ENCODE measurements at regions not wholly inside any gene's neighbourhood (a gene's known extent, or its start where the extent isn't known, plus 50 kb on each side); places are given as distances from the start of the nearest gene placed in this dataset.
"Not testable (repeated sequence)": the region's sequence is repeated elsewhere in the genome, so short reads cannot be mapped to it uniquely, and the experiment has no call there.

GRCh38 chr14:104398656-104399055 is 180.9 kb upstream of the C14orf180 start:
- no peak for DNase-seq (ENCODE audit: low read depth)

GRCh38 chr14:104399432-104400155 is 180.0 kb upstream of the C14orf180 start:
- DNase-seq (ENCODE audit: low read depth): no peak

- DNase-seq (ENCODE audit: low read depth): no peak
These were observed 179.2 kb upstream of the C14orf180 start for GRCh38 chr14:104400355-104400754.

- no peak for DNase-seq (ENCODE audit: low read depth)
These were observed 177.8 kb upstream of the C14orf180 start for GRCh38 chr14:104401785-104402184.

GRCh38 chr14:104402303-104402702 is 177.3 kb upstream of the C14orf180 start:
- not testable (repeated sequence) for DNase-seq (ENCODE audit: low read depth)

- no peak for DNase-seq (ENCODE audit: low read depth)
These were observed 175.9 kb upstream of the C14orf180 start for GRCh38 chr14:104403421-104404220.

GRCh38 chr14:104404922-104405321 is 174.6 kb upstream of the C14orf180 start:
- no peak for DNase-seq (ENCODE audit: low read depth)

- no peak for DNase-seq (ENCODE audit: low read depth)
These were observed 174.0 kb upstream of the C14orf180 start for GRCh38 chr14:104405360-104406226.

GRCh38 chr14:104406831-104407230 is 172.7 kb upstream of the C14orf180 start:
- no peak for DNase-seq (ENCODE audit: low read depth)

GRCh38 chr14:104416383-104416782 is 163.2 kb upstream of the C14orf180 start:
- no peak for DNase-seq (ENCODE audit: low read depth)

GRCh38 chr14:104419865-104420505 is 159.6 kb upstream of the C14orf180 start:
- DNase-seq (ENCODE audit: low read depth): no peak

- not testable (repeated sequence) for DNase-seq (ENCODE audit: low read depth)
These were observed 159.0 kb upstream of the C14orf180 start for GRCh38 chr14:104420523-104420922.

- no peak for DNase-seq (ENCODE audit: low read depth)
These were observed 158.6 kb upstream of the C14orf180 start for GRCh38 chr14:104420990-104421389.

- DNase-seq (ENCODE audit: low read depth): no peak
These were observed 158.2 kb upstream of the C14orf180 start for GRCh38 chr14:104421401-104421821.

- no peak for DNase-seq (ENCODE audit: low read depth)
These were observed 157.4 kb upstream of the C14orf180 start for GRCh38 chr14:104421892-104422828.

GRCh38 chr14:104422837-104423681 is 156.5 kb upstream of the C14orf180 start:
- no peak for DNase-seq (ENCODE audit: low read depth)

GRCh38 chr14:104423701-104424405 is 155.7 kb upstream of the C14orf180 start:
- no peak for DNase-seq (ENCODE audit: low read depth)

GRCh38 chr14:104424406-104425072 is 155.0 kb upstream of the C14orf180 start:
- DNase-seq (ENCODE audit: low read depth): no peak
